ENCODE measurements at regions not wholly inside any gene's neighbourhood (a gene's known extent, or its start where the extent isn't known, plus 50 kb on each side); places are given as distances from the start of the nearest gene placed in this dataset.

GRCh38 chr11:15750535-15751308 lies 605.6 kb downstream of the SOX6 start:
- Histone ChIP-seq H3K4me1 (ENCODE audit: insufficient read depth, low read length) (no peaks in the 10 kb centered on the region), H3K14ac (ENCODE audit: insufficient read depth, low read length) (no peak overlapping the region), H4K20me1 (ENCODE audit: control insufficient read depth, insufficient read depth, insufficient read length) (no peaks in the 10 kb centered on the region), H2BK5ac (ENCODE audit: insufficient read length, low read length) (no peak overlapping the region), H3K18ac (ENCODE audit: insufficient read length, low read depth, low read length) (no peak overlapping the region), H2AK5ac (ENCODE audit: insufficient read length, low read length) (no peak overlapping the region), H3K9me3 (ENCODE audit: control insufficient read depth, low read depth, low read length) (no peaks in the 10 kb centered on the region), H3K79me1 (ENCODE audit: insufficient read depth, low read depth, low read length, poor library complexity, severe bottlenecking) (no peaks in the 10 kb centered on the region), H3K4me2 (ENCODE audit: insufficient read depth, insufficient read length, low read length) (no peak overlapping the region), H2BK120ac (ENCODE audit: low read depth, low read length, poor library complexity, severe bottlenecking) (no peak overlapping the region), H2BK20ac (ENCODE audit: low read depth, low read length, poor library complexity, severe bottlenecking) (no peak overlapping the region), H2BK12ac (ENCODE audit: insufficient read length, low read depth, low read length) (no peak overlapping the region), H3K56ac (ENCODE audit: insufficient read length, low read depth, low read length) (no peak overlapping the region), H3K23me2 (ENCODE audit: insufficient read length, low read depth, low read length, poor library complexity, severe bottlenecking) (no peaks in the 10 kb centered on the region), H3K9ac (ENCODE audit: extremely low read depth, insufficient read length, low read length) (no peak overlapping the region), H3K79me2 (ENCODE audit: insufficient read depth, low read length) (no peaks in the 10 kb centered on the region), H4K5ac (ENCODE audit: insufficient read length, low read depth, low read length) (no peak overlapping the region), H4K8ac (replicated peaks; ENCODE audit: insufficient read length, low read depth, low read length) (no peak overlapping the region), H3K27me3 (ENCODE audit: insufficient read depth, low read length) (no peaks in the 10 kb centered on the region), H3K23ac (ENCODE audit: insufficient read length, low read depth, low read length) (no peak overlapping the region), H3T11ph (ENCODE audit: low read length) (no peak overlapping the region), H2AFZ (ENCODE audit: low read length) (no peak overlapping the region), H3K4ac (ENCODE audit: low read depth, low read length) (no peak overlapping the region), H3K27ac (ENCODE audit: insufficient read length, low read depth, low read length) (no peak overlapping the region), H4K91ac (ENCODE audit: insufficient read length, low read depth, low read length) (no peak overlapping the region), H2BK15ac (ENCODE audit: low read depth, low read length) (no peak overlapping the region)
- Mint-ChIP-seq H3K27ac (no peak overlapping the region), H3K4me1 (0 out of 4 replicates have a peak, but pooled peaks cover 0 to 3% of the 10 kb centered on the region in 2 experiments), H3K9me3 (no peaks in the 10 kb centered on the region), H3K27me3 (ENCODE audit: low read depth) (no peaks in the 10 kb centered on the region), H3K36me3 (ENCODE audit: insufficient read depth in 1 of 3, low read depth in 3 of 3) (no peaks in the 10 kb centered on the region; a peak in 1 of 7 replicates), H3K4me3 (no peak overlapping the region)
- WGBS (ENCODE audit: extremely low coverage, insufficient read length, low lambda C conversion rate) = no CpG with 5 or more reads among the region's 11 CpGs
- TF ChIP-seq CTCF (conservative IDR thresholded peaks at IDR 0.05) = no peak
- no peak for DNase-seq

Measured in H9 (cell line).